ENCODE measurements at regions not wholly inside any gene's neighbourhood (a gene's known extent, or its start where the extent isn't known, plus 50 kb on each side); places are given as distances from the start of the nearest gene placed in this dataset.

DNA sequence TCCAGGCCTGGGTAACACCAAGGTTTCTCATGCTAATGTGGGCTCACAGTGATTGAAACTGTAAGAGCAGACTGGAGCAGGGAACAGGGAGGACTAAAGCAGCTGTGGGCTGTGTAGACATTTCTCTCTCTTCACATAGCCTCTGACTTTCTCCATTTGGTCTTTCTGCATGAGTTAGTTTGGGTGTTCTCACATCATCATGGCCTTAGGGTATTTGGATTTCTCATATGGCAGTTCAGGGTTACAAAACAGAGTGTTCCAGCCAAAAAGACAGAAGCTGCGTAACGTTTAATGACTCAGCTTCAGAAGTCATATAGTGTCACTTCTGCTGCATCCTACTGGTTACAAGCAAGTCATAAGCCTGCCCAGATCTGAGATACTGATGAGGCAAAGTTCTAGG is 52.0 kb upstream of the OSBPL8 start:
- intact Hi-C loops (cut with micrococcal nuclease; ENCODE audit: unreplicated experiment): no loop called here
- Mint-ChIP-seq H3K27me3 (ENCODE audit: insufficient read depth, unreplicated experiment) (no peaks in the 10 kb centered on the region), H3K9me3 (ENCODE audit: unreplicated experiment) (no peaks in the 10 kb centered on the region), H3K4me3 (ENCODE audit: unreplicated experiment) (no peak overlapping the region), H3K27ac (ENCODE audit: unreplicated experiment) (no peak overlapping the region), H3K4me1 (ENCODE audit: low read depth, unreplicated experiment) (no peaks in the 10 kb centered on the region), H3K36me3 (ENCODE audit: insufficient read depth, unreplicated experiment) (no peaks in the 10 kb centered on the region)
- H3K9me3 ChIP-seq: no peaks in the 10 kb centered on the region
- BruUV-seq (replicated peaks): no TSS peak
- TF ChIP-seq, protein P1, sequence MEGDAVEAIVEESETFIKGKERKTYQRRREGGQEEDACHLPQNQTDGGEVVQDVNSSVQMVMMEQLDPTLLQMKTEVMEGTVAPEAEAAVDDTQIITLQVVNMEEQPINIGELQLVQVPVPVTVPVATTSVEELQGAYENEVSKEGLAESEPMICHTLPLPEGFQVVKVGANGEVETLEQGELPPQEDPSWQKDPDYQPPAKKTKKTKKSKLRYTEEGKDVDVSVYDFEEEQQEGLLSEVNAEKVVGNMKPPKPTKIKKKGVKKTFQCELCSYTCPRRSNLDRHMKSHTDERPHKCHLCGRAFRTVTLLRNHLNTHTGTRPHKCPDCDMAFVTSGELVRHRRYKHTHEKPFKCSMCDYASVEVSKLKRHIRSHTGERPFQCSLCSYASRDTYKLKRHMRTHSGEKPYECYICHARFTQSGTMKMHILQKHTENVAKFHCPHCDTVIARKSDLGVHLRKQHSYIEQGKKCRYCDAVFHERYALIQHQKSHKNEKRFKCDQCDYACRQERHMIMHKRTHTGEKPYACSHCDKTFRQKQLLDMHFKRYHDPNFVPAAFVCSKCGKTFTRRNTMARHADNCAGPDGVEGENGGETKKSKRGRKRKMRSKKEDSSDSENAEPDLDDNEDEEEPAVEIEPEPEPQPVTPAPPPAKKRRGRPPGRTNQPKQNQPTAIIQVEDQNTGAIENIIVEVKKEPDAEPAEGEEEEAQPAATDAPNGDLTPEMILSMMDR (IDR thresholded peaks at IDR 0.05; ENCODE audit: insufficient read depth in 1 of 2, low read depth in 1 of 2, low read length in 1 of 2, severe bottlenecking in 1 of 2, unreplicated experiment in 1 of 2): no peak
- H3K27me3 ChIP-seq (replicated peaks; ENCODE audit: control insufficient read depth, insufficient read depth, low read length): no peaks in the 10 kb centered on the region
- H3K4me3 ChIP-seq (ENCODE audit: low read depth, low read length): no peak overlapping the region
- H3K36me3 ChIP-seq (ENCODE audit: control insufficient read depth, insufficient read depth, low read length): no peaks in the 10 kb centered on the region
- DNase-seq: no peak
- ChIA-PET POLR2A (no interaction called here), CTCF (no interaction called here)
- no peaks in the 10 kb centered on the region for H3K4me1 ChIP-seq

DNA sequence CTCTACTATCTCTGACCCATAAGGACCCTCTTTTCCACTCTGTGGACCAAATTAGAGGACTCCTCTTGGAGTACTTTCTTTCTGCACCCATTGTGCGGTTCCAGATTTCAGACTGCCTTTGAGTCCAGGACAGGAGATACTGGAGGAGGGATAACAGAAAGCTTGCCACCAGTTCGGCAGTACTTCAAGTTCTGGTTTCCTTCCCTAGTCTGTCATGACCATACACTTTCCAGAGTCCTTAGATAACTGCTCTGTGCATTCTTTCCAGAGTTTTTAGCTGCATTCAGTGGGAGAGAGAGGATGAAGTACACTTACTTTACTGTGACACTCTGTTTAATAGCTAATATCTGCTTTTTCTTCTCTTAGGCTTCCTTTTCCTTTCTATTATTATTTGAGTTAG is 54.8 kb upstream of the OSBPL8 start:
- no peaks in the 10 kb centered on the region for H3K27me3 ChIP-seq (replicated peaks; ENCODE audit: control insufficient read depth, insufficient read depth, low read length)
- no peak overlapping the region for H3K4me3 ChIP-seq (ENCODE audit: low read depth, low read length)
- Mint-ChIP-seq H3K4me3 (ENCODE audit: unreplicated experiment) (no peak overlapping the region), H3K36me3 (ENCODE audit: insufficient read depth, unreplicated experiment) (no peaks in the 10 kb centered on the region), H3K27ac (ENCODE audit: unreplicated experiment) (no peak overlapping the region), H3K9me3 (ENCODE audit: unreplicated experiment) (no peaks in the 10 kb centered on the region), H3K27me3 (ENCODE audit: insufficient read depth, unreplicated experiment) (no peaks in the 10 kb centered on the region), H3K4me1 (ENCODE audit: low read depth, unreplicated experiment) (no peaks in the 10 kb centered on the region)
- CTCF ChIA-PET: no interaction called here
- POLR2A ChIA-PET: no interaction called here
- DNase-seq: no peak
- H3K9me3 ChIP-seq: no peaks in the 10 kb centered on the region
- no peaks in the 10 kb centered on the region for H3K4me1 ChIP-seq
- H3K36me3 ChIP-seq (ENCODE audit: control insufficient read depth, insufficient read depth, low read length): no peaks in the 10 kb centered on the region
- intact Hi-C loops (cut with micrococcal nuclease; ENCODE audit: unreplicated experiment): no loop called here
- TF ChIP-seq, protein P1 (IDR thresholded peaks at IDR 0.05; ENCODE audit: insufficient read depth in 1 of 2, low read depth in 1 of 2, low read length in 1 of 2, severe bottlenecking in 1 of 2, unreplicated experiment in 1 of 2): no peak
- no TSS peak for BruUV-seq (replicated peaks)

DNA sequence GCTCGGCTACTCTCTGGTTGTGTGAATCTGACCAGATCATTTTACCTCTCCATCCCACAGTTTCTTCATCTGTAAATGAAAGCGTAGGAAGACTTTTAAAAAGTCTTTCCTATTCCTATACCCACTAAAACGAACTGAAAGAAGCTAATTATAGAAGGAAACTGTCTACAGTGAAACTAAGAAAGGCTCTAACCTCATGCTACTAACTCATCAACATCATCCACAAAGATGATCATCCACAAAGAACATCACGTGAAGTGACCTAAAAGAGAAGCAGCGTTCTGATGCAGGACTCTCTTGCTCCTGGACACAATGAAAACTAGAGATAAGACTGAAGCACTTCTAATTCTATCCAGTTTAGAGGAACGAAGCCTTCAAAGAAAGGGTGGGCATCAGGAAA is 58.5 kb upstream of the OSBPL8 start:
- Mint-ChIP-seq H3K27ac (ENCODE audit: unreplicated experiment) (no peak overlapping the region), H3K9me3 (ENCODE audit: unreplicated experiment) (no peaks in the 10 kb centered on the region), H3K4me1 (ENCODE audit: low read depth, unreplicated experiment) (no peaks in the 10 kb centered on the region), H3K4me3 (ENCODE audit: unreplicated experiment) (no peak overlapping the region), H3K36me3 (ENCODE audit: insufficient read depth, unreplicated experiment) (no peaks in the 10 kb centered on the region), H3K27me3 (ENCODE audit: insufficient read depth, unreplicated experiment) (no peaks in the 10 kb centered on the region)
- Histone ChIP-seq H3K4me3 (ENCODE audit: low read depth, low read length) (no peak overlapping the region), H3K36me3 (ENCODE audit: control insufficient read depth, insufficient read depth, low read length) (no peaks in the 10 kb centered on the region), H3K9me3 (no peaks in the 10 kb centered on the region), H3K27me3 (replicated peaks; ENCODE audit: control insufficient read depth, insufficient read depth, low read length) (no peaks in the 10 kb centered on the region), H3K4me1 (peaks cover 9% of the 10 kb centered on the region)
- ChIA-PET CTCF (no interaction called here), POLR2A (no interaction called here)
- BruUV-seq (replicated peaks): no TSS peak
- DNase-seq: no peak
- intact Hi-C loops (cut with micrococcal nuclease; ENCODE audit: unreplicated experiment): no loop called here
- TF ChIP-seq, protein P1 (IDR thresholded peaks at IDR 0.05; ENCODE audit: insufficient read depth in 1 of 2, low read depth in 1 of 2, low read length in 1 of 2, severe bottlenecking in 1 of 2, unreplicated experiment in 1 of 2): no peak

Measured in Caco-2 (cell line).